MCF 10A (cell line): ENCODE measurements at regions not wholly inside any gene's neighbourhood (a gene's known extent, or its start where the extent isn't known, plus 50 kb on each side); places are given as distances from the start of the nearest gene placed in this dataset.

Experiments
- BruUV-seq: library from RNA; stranded (reverse); fragments of 400-500 nt; replicated peaks from 2 replicates; lab custom pipeline; 2021; lab: Mats Ljungman, UMichigan
- CTCF ChIA-PET: fragments of 300-600 bp; sonication (Branson Sonifier 250); formaldehyde crosslinking; extraction: SDS; loops from one replicate; lab custom pipeline; 2021; ENCODE audit warnings: antibody characterized with exemption, inconsistent platforms; lab: Yijun Ruan, JAX
- POLR2A ChIA-PET: fragments of 300-600, 350-650 bp; sonication (Branson Sonifier 250); formaldehyde crosslinking; extraction: SDS; loops from one replicate; lab custom pipeline; 2020; ENCODE audit warnings: antibody characterized with exemption, inconsistent platforms; lab: Yijun Ruan, JAX
- DNase-seq: peaks from one replicate; pipeline ENCODE4 v3.0.0-alpha.2; 2018; ENCODE audit not compliant: unreplicated experiment
- H3K27ac Mint-ChIP-seq: one replicate; pipeline ENCODE4 v1.8.0; 2022; ENCODE audit warnings: mild to moderate bottlenecking, low read depth, mixed read lengths; ENCODE audit not compliant: unreplicated experiment
- H3K27me3 Mint-ChIP-seq: one replicate; pipeline ENCODE4 v1.8.0; 2022; ENCODE audit warnings: mixed read lengths; ENCODE audit not compliant: insufficient read depth, unreplicated experiment
- H3K36me3 Mint-ChIP-seq: one replicate; pipeline ENCODE4 v1.8.0; 2022; ENCODE audit warnings: mild to moderate bottlenecking, moderate library complexity, mixed read lengths; ENCODE audit not compliant: insufficient read depth, unreplicated experiment
- H3K4me1 Mint-ChIP-seq: one replicate; pipeline ENCODE4 v1.8.0; 2022; ENCODE audit warnings: mixed read lengths; ENCODE audit not compliant: insufficient read depth, unreplicated experiment
- H3K4me3 Mint-ChIP-seq: one replicate; pipeline ENCODE4 v1.8.0; 2022; ENCODE audit warnings: mild to moderate bottlenecking, moderate library complexity, mixed read lengths; ENCODE audit not compliant: unreplicated experiment
- H3K9me3 Mint-ChIP-seq: one replicate; pipeline ENCODE4 v1.8.0; 2022; ENCODE audit warnings: mixed read lengths; ENCODE audit not compliant: unreplicated experiment
- CTCF ChIP-seq: fragments of 200-600 bp; IDR thresholded peaks from one replicate; pipeline ENCODE4 v1.8.0; 2022; ENCODE audit warnings: antibody characterized with exemption, mild to moderate bottlenecking; ENCODE audit not compliant: unreplicated experiment
- intact Hi-C: fragments of 100-400 bp; cut with micrococcal nuclease; formaldehyde crosslinking; loops from 2 replicates; pipeline ENCODE4 v1.14.1; 2022

GRCh38 chr1:184215274-184215925 lies 163.9 kb downstream of the TSEN15 start:
- intact Hi-C loops, result no loop called here

GRCh38 chr1:184218458-184219075 lies 167.0 kb downstream of the TSEN15 start:
- H3K4me3 Mint-ChIP-seq, result no peak overlapping the region
- intact Hi-C loops, result no loop called here
- peaks cover 11% of the 10 kb centered on the region for H3K4me1 Mint-ChIP-seq
- peaks cover 4% of the 10 kb centered on the region for H3K27me3 Mint-ChIP-seq
- ChIA-PET POLR2A (interaction anchor here (0.5 kb wide), 1 partner anchor 171 kb away, joined by 3 read pairs; no protein-coding TSS in a partner anchor), CTCF (interaction anchor here (0.7 kb wide), 1 partner anchor 447 kb away, joined by 3 read pairs; no protein-coding TSS in a partner anchor)
- no peak for DNase-seq
- no peaks in the 10 kb centered on the region for H3K9me3 Mint-ChIP-seq
- peaks cover 4% of the 10 kb centered on the region for H3K36me3 Mint-ChIP-seq
- no peak overlapping the region for H3K27ac Mint-ChIP-seq
- BruUV-seq, result no TSS peak
- no peak for TF ChIP-seq CTCF

More at GRCh38 chr1:184215274-184215925, 163.9 kb downstream of the TSEN15 start:
- H3K27ac Mint-ChIP-seq, result no peak overlapping the region
- DNase-seq, result no peak
- no TSS peak for BruUV-seq
- ChIA-PET CTCF (interaction anchor here (0.5 to 6.3 kb wide), 4 partner anchors 8 to 448 kb away, joined by 3 to 54 read pairs (median 6); no protein-coding TSS in a partner anchor), POLR2A (interaction anchor here (0.7 kb wide), 1 partner anchor 188 kb away, joined by 3 read pairs; no protein-coding TSS in a partner anchor)
- peaks cover 22% of the 10 kb centered on the region for H3K4me1 Mint-ChIP-seq
- no peaks in the 10 kb centered on the region for H3K9me3 Mint-ChIP-seq
- H3K27me3 Mint-ChIP-seq, result no peaks in the 10 kb centered on the region
- no peak for TF ChIP-seq CTCF
- H3K4me3 Mint-ChIP-seq, result no peak overlapping the region
- no peaks in the 10 kb centered on the region for H3K36me3 Mint-ChIP-seq

- H3K9me3 Mint-ChIP-seq, result no peaks in the 10 kb centered on the region
- H3K27me3 Mint-ChIP-seq, result peaks cover 13% of the 10 kb centered on the region
- no peak overlapping the region for H3K27ac Mint-ChIP-seq
- ChIA-PET POLR2A (interaction anchor here (0.6 kb wide), 1 partner anchor 650 kb away, joined by 3 read pairs; no protein-coding TSS in a partner anchor), CTCF (interaction anchor here (0.7 to 7.0 kb wide), 4 partner anchors 23 to 472 kb away, joined by 3 to 122 read pairs (median 11); no protein-coding TSS in a partner anchor)
- no peak for DNase-seq
- intact Hi-C loops, result no loop called here
- no peak for TF ChIP-seq CTCF
- H3K36me3 Mint-ChIP-seq, result peaks cover 4% of the 10 kb centered on the region
- H3K4me1 Mint-ChIP-seq, result peaks cover 5% of the 10 kb centered on the region
- no TSS peak for BruUV-seq
- H3K4me3 Mint-ChIP-seq, result no peak overlapping the region
Measured at GRCh38 chr1:184219414-184219813, 167.4 kb upstream of the C1orf21 start.

GRCh38 chr1:184219883-184220282 lies 166.9 kb upstream of the C1orf21 start:
- no TSS peak for BruUV-seq
- DNase-seq, result no peak
- H3K27ac Mint-ChIP-seq, result no peak overlapping the region
- H3K4me1 Mint-ChIP-seq, result peaks cover 5% of the 10 kb centered on the region
- intact Hi-C loops, result no loop called here
- TF ChIP-seq CTCF, result no peak
- peaks cover 4% of the 10 kb centered on the region for H3K36me3 Mint-ChIP-seq
- H3K4me3 Mint-ChIP-seq, result no peak overlapping the region
- H3K9me3 Mint-ChIP-seq, result no peaks in the 10 kb centered on the region
- CTCF ChIA-PET, result interaction anchor here (0.6 to 7.0 kb wide), 5 partner anchors 23 to 472 kb away, joined by 3 to 122 read pairs (median 14); no protein-coding TSS in a partner anchor
- POLR2A ChIA-PET, result interaction anchor here (0.6 kb wide), 1 partner anchor 649 kb away, joined by 3 read pairs; no protein-coding TSS in a partner anchor
- H3K27me3 Mint-ChIP-seq, result peaks cover 15% of the 10 kb centered on the region
